22Rv1 (cell line): ENCODE measurements at regions not wholly inside any gene's neighbourhood (a gene's known extent, or its start where the extent isn't known, plus 50 kb on each side); places are given as distances from the start of the nearest gene placed in this dataset.

ENCODE experiments used
- CTCF ChIP-seq: fragments of 450-650 bp; IDR thresholded peaks from 2 replicates; pipeline ENCODE4 v1.5.1; 2017; ENCODE audit warnings: mild to moderate bottlenecking
- ZFX ChIP-seq: fragments of 450-650 bp; IDR thresholded peaks from 2 replicates; pipeline ENCODE4 v1.6.1; 2017; ENCODE audit warnings: antibody characterized with exemption, borderline replicate concordance

GRCh38 chr4:79235095-79235494 lies 90.8 kb downstream of the NAA11 start:
- TF ChIP-seq CTCF (no peak), ZFX (no peak)
